Astrocyte (in vitro differentiated cells and primary cell): ENCODE measurements at regions not wholly inside any gene's neighbourhood (a gene's known extent, or its start where the extent isn't known, plus 50 kb on each side); places are given as distances from the start of the nearest gene placed in this dataset.

Experiments used
- CTCF ChIP-seq: IDR thresholded peaks from 2 replicates; pipeline ENCODE4 v1.5.1; 2011; ENCODE audit warnings: low read depth, mild to moderate bottlenecking, inconsistent platforms, low read length, moderate library complexity; ENCODE audit not compliant: insufficient read depth
- EZH2 ChIP-seq: IDR thresholded peaks from 2 replicates; pipeline ENCODE4 v1.6.1; 2012; ENCODE audit warnings: mild to moderate bottlenecking, low read length, inconsistent platforms; ENCODE audit not compliant: insufficient read depth

- TF ChIP-seq CTCF = no peak
- no peak for TF ChIP-seq EZH2
Observed at GRCh38 chr3:163936543-163936942, 1141.8 kb downstream of the SI start.
